Osteoblast (primary cell): ENCODE measurements at regions not wholly inside any gene's neighbourhood (a gene's known extent, or its start where the extent isn't known, plus 50 kb on each side); places are given as distances from the start of the nearest gene placed in this dataset.

ENCODE experiments used
- DNase-seq: peaks from one replicate; pipeline ENCODE4 v3.0.0; 2011; ENCODE audit warnings: low spot score, mixed read lengths; ENCODE audit not compliant: insufficient read length; ENCODE audit errors: missing footprints
- H2AFZ ChIP-seq: 2 replicates; pipeline ENCODE4 v1.6.0; 2011; ENCODE audit warnings: mild to moderate bottlenecking, low read length
- H3K27ac ChIP-seq: 2 replicates; pipeline ENCODE4 v1.5.1; 2011; ENCODE audit warnings: mild to moderate bottlenecking, low read depth, low read length, moderate library complexity
- H3K27me3 ChIP-seq: 2 replicates; pipeline ENCODE4 v1.6.0; 2012; ENCODE audit warnings: mild to moderate bottlenecking, control low read depth, inconsistent platforms, low read length, moderate library complexity; ENCODE audit not compliant: insufficient read depth
- H3K36me3 ChIP-seq: 2 replicates; pipeline ENCODE4 v1.5.1; 2011; ENCODE audit warnings: mild to moderate bottlenecking, low read length, control low read depth, moderate library complexity; ENCODE audit not compliant: insufficient read depth
- H3K4me1 ChIP-seq: 2 replicates; pipeline ENCODE4 v1.5.1; 2011; ENCODE audit warnings: mild to moderate bottlenecking, low read length, control low read depth, moderate library complexity; ENCODE audit not compliant: insufficient read depth
- H3K4me2 ChIP-seq: 2 replicates; pipeline ENCODE4 v1.6.0; 2011; ENCODE audit warnings: mild to moderate bottlenecking, low read length; ENCODE audit not compliant: insufficient read depth
- H3K4me3 ChIP-seq: fragments of 200-600 bp; sonication (generic); 3 replicates; pipeline ENCODE4 v1.5.1; 2012; ENCODE audit warnings: mild to moderate bottlenecking, low read length, inconsistent platforms; ENCODE audit not compliant: insufficient read depth
- H3K79me2 ChIP-seq: 2 replicates; pipeline ENCODE4 v1.6.0; 2012; ENCODE audit warnings: mild to moderate bottlenecking, low read length, control low read depth, inconsistent platforms; ENCODE audit not compliant: insufficient read depth
- H3K9me3 ChIP-seq: 2 replicates; pipeline ENCODE4 v1.5.1; 2011; ENCODE audit warnings: low read depth, low read length, control low read depth
- H4K20me1 ChIP-seq: 2 replicates; pipeline ENCODE4 v1.6.0; 2012; ENCODE audit warnings: mild to moderate bottlenecking, low read length, control low read depth; ENCODE audit not compliant: insufficient read depth
- TF ChIP-seq, protein P1 (sequence below): IDR thresholded peaks from 2 replicates; pipeline ENCODE4 v1.5.1; 2011; ENCODE audit warnings: mild to moderate bottlenecking, low read depth, low read length, moderate library complexity; ENCODE audit errors: extremely low read depth

DNA sequence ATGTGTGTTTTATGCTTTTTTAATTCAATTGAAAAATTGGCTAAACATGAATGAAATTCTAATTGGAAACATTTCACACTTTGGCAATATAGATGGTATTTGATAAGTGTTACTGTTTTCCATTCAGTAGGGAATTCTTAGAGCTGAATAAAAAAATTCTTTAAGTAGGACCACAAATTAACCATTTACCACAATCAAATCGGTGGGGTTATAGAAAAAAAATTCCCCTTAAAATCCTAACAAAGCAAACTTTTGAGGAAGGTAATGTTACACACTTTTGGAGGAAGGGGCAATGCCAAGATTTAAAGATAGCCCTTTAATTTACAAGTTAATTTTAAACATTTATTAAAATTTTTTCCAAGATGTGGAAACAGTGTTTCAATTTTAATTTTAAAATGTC is 279.0 kb upstream of the FIGN start:
- H3K4me3 ChIP-seq: no peak overlapping the region
- H3K4me2 ChIP-seq: no peak overlapping the region
- TF ChIP-seq, protein P1, sequence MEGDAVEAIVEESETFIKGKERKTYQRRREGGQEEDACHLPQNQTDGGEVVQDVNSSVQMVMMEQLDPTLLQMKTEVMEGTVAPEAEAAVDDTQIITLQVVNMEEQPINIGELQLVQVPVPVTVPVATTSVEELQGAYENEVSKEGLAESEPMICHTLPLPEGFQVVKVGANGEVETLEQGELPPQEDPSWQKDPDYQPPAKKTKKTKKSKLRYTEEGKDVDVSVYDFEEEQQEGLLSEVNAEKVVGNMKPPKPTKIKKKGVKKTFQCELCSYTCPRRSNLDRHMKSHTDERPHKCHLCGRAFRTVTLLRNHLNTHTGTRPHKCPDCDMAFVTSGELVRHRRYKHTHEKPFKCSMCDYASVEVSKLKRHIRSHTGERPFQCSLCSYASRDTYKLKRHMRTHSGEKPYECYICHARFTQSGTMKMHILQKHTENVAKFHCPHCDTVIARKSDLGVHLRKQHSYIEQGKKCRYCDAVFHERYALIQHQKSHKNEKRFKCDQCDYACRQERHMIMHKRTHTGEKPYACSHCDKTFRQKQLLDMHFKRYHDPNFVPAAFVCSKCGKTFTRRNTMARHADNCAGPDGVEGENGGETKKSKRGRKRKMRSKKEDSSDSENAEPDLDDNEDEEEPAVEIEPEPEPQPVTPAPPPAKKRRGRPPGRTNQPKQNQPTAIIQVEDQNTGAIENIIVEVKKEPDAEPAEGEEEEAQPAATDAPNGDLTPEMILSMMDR: no peak
- no peak overlapping the region for H3K27ac ChIP-seq
- H4K20me1 ChIP-seq: no peaks in the 10 kb centered on the region
- no peaks in the 10 kb centered on the region for H3K4me1 ChIP-seq
- no peaks in the 10 kb centered on the region for H3K27me3 ChIP-seq
- no peaks in the 10 kb centered on the region for H3K9me3 ChIP-seq
- H2AFZ ChIP-seq: no peak overlapping the region
- no peak for DNase-seq
- no peaks in the 10 kb centered on the region for H3K36me3 ChIP-seq
- H3K79me2 ChIP-seq: no peaks in the 10 kb centered on the region

DNA sequence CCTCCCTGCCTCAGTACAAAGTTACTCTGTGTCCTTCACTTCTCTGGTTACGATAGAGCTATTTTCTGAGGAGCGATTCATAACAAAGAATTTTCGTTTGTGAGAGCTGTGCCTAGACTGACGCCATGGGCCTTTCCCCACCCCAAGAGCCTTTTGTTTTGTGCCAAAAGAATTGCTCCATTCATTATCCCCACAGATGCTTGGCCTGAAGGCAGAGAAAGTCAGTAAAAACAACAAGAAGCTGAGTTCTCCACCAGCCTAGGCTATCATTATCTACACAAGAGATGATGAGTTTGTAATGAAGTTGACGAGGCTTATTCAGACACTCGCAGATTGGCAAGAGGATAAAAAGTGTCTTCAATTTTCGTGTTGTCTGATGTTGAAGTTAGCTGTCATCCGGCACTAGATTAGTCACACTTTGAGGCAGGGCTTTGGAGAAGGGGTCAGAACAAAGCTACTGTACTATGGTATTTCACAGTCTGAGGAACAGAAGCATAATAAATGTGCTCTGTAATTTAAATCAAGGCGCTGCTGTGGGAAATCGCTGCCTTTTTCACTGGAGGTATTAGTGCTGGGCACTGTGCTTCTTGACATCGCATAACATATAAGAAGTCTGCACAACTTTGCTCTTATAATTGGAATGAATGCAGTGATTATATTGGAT is 278.4 kb upstream of the FIGN start:
- no peak overlapping the region for H3K27ac ChIP-seq
- no peaks in the 10 kb centered on the region for H3K4me1 ChIP-seq
- H2AFZ ChIP-seq: peak overlapping the region; percentile 53
- DNase-seq: peak; percentile 18
- no peaks in the 10 kb centered on the region for H3K79me2 ChIP-seq
- H4K20me1 ChIP-seq: no peaks in the 10 kb centered on the region
- H3K9me3 ChIP-seq: no peaks in the 10 kb centered on the region
- no peaks in the 10 kb centered on the region for H3K27me3 ChIP-seq
- peak overlapping the region; percentile 24 for H3K4me3 ChIP-seq
- TF ChIP-seq, protein P1: no peak
- H3K4me2 ChIP-seq: peak overlapping the region; percentile 52
- no peaks in the 10 kb centered on the region for H3K36me3 ChIP-seq

DNA sequence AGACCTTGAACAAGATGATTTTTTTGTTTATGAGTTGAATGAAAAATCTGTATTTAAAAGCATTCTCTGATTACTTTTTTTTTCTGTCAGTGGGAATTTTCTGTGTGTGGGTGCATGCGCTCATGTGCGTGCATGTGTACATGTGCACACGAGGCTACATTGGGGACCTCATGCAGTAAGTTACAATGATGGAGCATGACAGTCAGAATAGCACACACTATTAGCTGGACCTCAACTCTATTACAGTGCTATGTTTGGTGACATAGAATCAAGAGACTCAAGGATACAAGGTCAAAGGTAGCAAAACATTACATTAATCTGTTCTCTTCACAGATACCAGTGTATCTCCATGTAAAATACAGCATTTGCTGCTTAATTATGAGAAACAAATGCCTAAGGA is 276.8 kb upstream of the FIGN start:
- no peak for DNase-seq
- TF ChIP-seq, protein P1: no peak
- H3K27me3 ChIP-seq: no peaks in the 10 kb centered on the region
- no peak overlapping the region for H3K27ac ChIP-seq
- no peak overlapping the region for H2AFZ ChIP-seq
- H4K20me1 ChIP-seq: no peaks in the 10 kb centered on the region
- H3K4me3 ChIP-seq: no peak overlapping the region
- H3K4me2 ChIP-seq: no peak overlapping the region
- H3K4me1 ChIP-seq: no peaks in the 10 kb centered on the region
- no peaks in the 10 kb centered on the region for H3K9me3 ChIP-seq
- no peaks in the 10 kb centered on the region for H3K36me3 ChIP-seq
- no peaks in the 10 kb centered on the region for H3K79me2 ChIP-seq

DNA sequence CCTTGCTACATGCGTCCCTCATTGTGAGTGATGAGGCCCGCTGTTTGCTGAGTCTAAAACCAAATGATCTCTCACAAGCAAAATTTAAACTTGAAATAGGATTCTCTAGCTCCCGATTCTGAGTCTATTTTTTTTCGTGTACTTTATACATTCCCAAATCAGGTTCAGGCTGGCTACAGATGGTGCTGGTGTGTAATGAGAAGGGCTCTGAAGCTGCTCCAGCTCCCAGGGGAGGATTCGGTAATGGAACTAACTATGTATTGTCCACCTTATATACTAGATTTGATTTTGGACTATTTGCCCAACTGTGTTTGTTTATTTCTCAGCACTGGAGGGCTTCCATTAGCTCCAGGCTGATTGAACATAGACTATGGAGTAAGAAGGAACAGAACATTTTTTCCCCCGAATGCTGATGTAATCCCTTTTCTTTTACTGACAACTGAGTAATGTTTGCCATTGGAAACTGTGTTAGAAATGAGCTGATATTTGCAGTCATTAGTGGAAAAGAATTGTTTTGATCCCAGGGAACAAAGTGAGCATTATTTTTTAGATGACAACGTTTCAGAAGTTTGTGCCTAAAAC is 274.0 kb upstream of the FIGN start:
- no peak overlapping the region for H3K27ac ChIP-seq
- no peak for DNase-seq
- TF ChIP-seq, protein P1: no peak

More for the DNA sequence above, 274.0 kb upstream of the FIGN start:
- H3K27me3 ChIP-seq: no peaks in the 10 kb centered on the region
- H3K36me3 ChIP-seq: no peaks in the 10 kb centered on the region
- H2AFZ ChIP-seq: no peak overlapping the region
- no peaks in the 10 kb centered on the region for H3K4me1 ChIP-seq
- H3K4me2 ChIP-seq: no peak overlapping the region
- no peak overlapping the region for H3K4me3 ChIP-seq
- no peaks in the 10 kb centered on the region for H3K79me2 ChIP-seq
- H4K20me1 ChIP-seq: no peaks in the 10 kb centered on the region
- no peaks in the 10 kb centered on the region for H3K9me3 ChIP-seq
